CD14-positive monocyte (primary cell): ENCODE measurements at regions not wholly inside any gene's neighbourhood (a gene's known extent, or its start where the extent isn't known, plus 50 kb on each side); places are given as distances from the start of the nearest gene placed in this dataset.

Experiments used
- DNase-seq, 3 donors: peaks; one replicate each; pipeline ENCODE4 v3.0.0-alpha.2; 2011 to 2022
- H2AFZ ChIP-seq: 2 replicates; pipeline ENCODE4 v1.6.0; 2012; ENCODE audit warnings: mild to moderate bottlenecking, low read depth, low read length, inconsistent platforms; ENCODE audit not compliant: insufficient read depth, poor library complexity, severe bottlenecking
- H3K27ac ChIP-seq, 2 donors: 1 replicate in 1 of 2; 2 replicates in 1 of 2; pipeline ENCODE4 v1.5.1; 2012 to 2013; ENCODE audit warnings: low read length in 2 of 2, control low read depth in 1 of 2, inconsistent platforms in 1 of 2, low read depth in 1 of 2, mild to moderate bottlenecking in 1 of 2
- H3K27me3 ChIP-seq, 2 donors: one replicate each; pipeline versions ENCODE4 v1.6.0 to v1.6.1; 2011 to 2013; ENCODE audit warnings: low read length in 2 of 2; ENCODE audit not compliant: control insufficient read depth in 2 of 2, insufficient read depth in 2 of 2
- H3K36me3 ChIP-seq, 2 donors: replicated peaks in 1 of 2; 1 replicate in 1 of 2; 2 replicates in 1 of 2; pipeline versions ENCODE4 v1.5.1 to v1.6.1; 2012 to 2013; ENCODE audit warnings: low read length in 2 of 2, control low read depth in 1 of 2, inconsistent platforms in 1 of 2, mild to moderate bottlenecking in 1 of 2; ENCODE audit not compliant: insufficient read depth in 2 of 2, control insufficient read depth in 1 of 2
- H3K4me1 ChIP-seq, 2 donors: 1 replicate in 1 of 2; 2 replicates in 1 of 2; pipeline versions ENCODE4 v1.5.1 to v1.6.1; 2012 to 2013; ENCODE audit warnings: low read length in 2 of 2, control low read depth in 1 of 2, inconsistent platforms in 1 of 2, mild to moderate bottlenecking in 1 of 2, moderate library complexity in 1 of 2; ENCODE audit not compliant: insufficient read depth in 2 of 2, control insufficient read depth in 1 of 2
- H3K4me2 ChIP-seq: replicated peaks from 2 replicates; pipeline ENCODE3; 2012; ENCODE audit warnings: low read length, moderate library complexity, mild to moderate bottlenecking; ENCODE audit not compliant: poor library complexity, severe bottlenecking; ENCODE audit errors: extremely low read depth
- H3K4me3 ChIP-seq, 3 experiments: fragments of 200-600 bp in 1 of 3; sonication (generic) in 1 of 3; replicated peaks in 1 of 3; 1 replicate in 2 of 3; 2 replicates in 1 of 3; pipeline ENCODE4 v1.5.1; 2011 to 2013; ENCODE audit warnings: low read length in 3 of 3, mild to moderate bottlenecking in 3 of 3, control low read depth in 2 of 3, low read depth in 2 of 3, inconsistent platforms in 1 of 3, moderate library complexity in 1 of 3
- H3K79me2 ChIP-seq: 2 replicates; pipeline ENCODE4 v1.6.0; 2012; ENCODE audit warnings: mild to moderate bottlenecking, control low read depth, inconsistent platforms, low read length, moderate library complexity; ENCODE audit not compliant: insufficient read depth
- H3K9ac ChIP-seq: 2 replicates; pipeline ENCODE4 v1.6.0; 2017; ENCODE audit warnings: low read length, mild to moderate bottlenecking; ENCODE audit not compliant: insufficient read depth, poor library complexity, severe bottlenecking
- H3K9me3 ChIP-seq, 2 donors: replicated peaks in 1 of 2; 1 replicate in 1 of 2; 2 replicates in 1 of 2; pipeline versions ENCODE4 v1.5.1 to v1.6.1; 2012 to 2013; ENCODE audit warnings: low read length in 2 of 2, control low read depth in 1 of 2; ENCODE audit not compliant: control insufficient read depth in 1 of 2, insufficient read depth in 1 of 2
- H4K20me1 ChIP-seq: 2 replicates; pipeline ENCODE4 v1.6.0; 2012; ENCODE audit warnings: mild to moderate bottlenecking, low read length, control low read depth, moderate library complexity; ENCODE audit not compliant: insufficient read depth
- H3K27ac Mint-ChIP-seq, 7 donors: one replicate each; pipeline ENCODE4 v1.8.0; 2020; ENCODE audit warnings: mild to moderate bottlenecking in 7 of 7, mixed read lengths in 7 of 7, moderate library complexity in 6 of 7, inconsistent platforms in 2 of 7
- H3K27me3 Mint-ChIP-seq, 3 donors: one replicate each; pipeline ENCODE4 v1.8.0; 2021 to 2022; ENCODE audit warnings: low read depth in 3 of 3, mild to moderate bottlenecking in 3 of 3, mixed read lengths in 3 of 3, moderate library complexity in 3 of 3, inconsistent platforms in 1 of 3
- H3K36me3 Mint-ChIP-seq, 2 donors: one replicate each; pipeline ENCODE4 v1.8.0; 2020; ENCODE audit warnings: mixed read lengths in 2 of 2, inconsistent platforms in 1 of 2, mild to moderate bottlenecking in 1 of 2
- H3K4me1 Mint-ChIP-seq: one replicate; pipeline ENCODE4 v1.8.0; 2020; ENCODE audit warnings: mild to moderate bottlenecking, mixed read lengths
- H3K4me3 Mint-ChIP-seq, 2 donors: one replicate each; pipeline ENCODE4 v1.8.0; 2020; ENCODE audit warnings: mild to moderate bottlenecking in 2 of 2, mixed read lengths in 2 of 2, moderate library complexity in 1 of 2
- H3K9me3 Mint-ChIP-seq, 7 donors: one replicate each; pipeline ENCODE4 v1.8.0; 2020 to 2022; ENCODE audit warnings: mixed read lengths in 7 of 7, mild to moderate bottlenecking in 6 of 7, moderate library complexity in 6 of 7, inconsistent platforms in 2 of 7
- CTCF ChIP-seq: fragments of 200-600 bp; IDR thresholded peaks from one replicate; pipeline ENCODE4 v1.8.0; 2022; ENCODE audit warnings: antibody characterized with exemption, mild to moderate bottlenecking
- WGBS: methylation state at CpG from one replicate; pipeline ENCODE4 v1.1.5; 2013; ENCODE audit warnings: missing lambda C conversion rate; ENCODE audit not compliant: insufficient coverage; 5-methylcytosine and 5-hydroxymethylcytosine counted together
- intact Hi-C, 2 donors: fragments of 100-400 bp; cut with micrococcal nuclease; formaldehyde crosslinking; loops; one replicate each; pipeline versions ENCODE4 v1.15.0 to v1.15.1; 2023

- Histone ChIP-seq H3K9me3 (peaks cover 11 to 12% of the 10 kb centered on the region in 2 donors), H3K4me1 (no peaks in the 10 kb centered on the region), H3K4me3 (no peak overlapping the region), H3K27ac (no peak overlapping the region), H2AFZ (no peak overlapping the region), H3K27me3 (no peaks in the 10 kb centered on the region), H3K4me2 (no peak overlapping the region), H3K36me3 (no peaks in the 10 kb centered on the region), H3K79me2 (no peaks in the 10 kb centered on the region), H4K20me1 (no peaks in the 10 kb centered on the region), H3K9ac (no peak overlapping the region)
- TF ChIP-seq CTCF = no peak
- H3K4me1 Mint-ChIP-seq = no peaks in the 10 kb centered on the region
- no peak for DNase-seq
- WGBS = 90% methylated on average over 4 of the region's 5 CpGs
- intact Hi-C loops = no loop called here
- H3K27ac Mint-ChIP-seq = no peak overlapping the region
- H3K9me3 Mint-ChIP-seq = peaks cover 3 to 24% (median 11%) of the 10 kb centered on the region in 7 donors
- H3K36me3 Mint-ChIP-seq = no peaks in the 10 kb centered on the region
- peaks cover 0 to 1% (median 0%) of the 10 kb centered on the region in 3 donors for H3K27me3 Mint-ChIP-seq
- no peak overlapping the region for H3K4me3 Mint-ChIP-seq
Measured at GRCh38 chr6:117110737-117111136, 154.6 kb upstream of the VGLL2 start.

DNA sequence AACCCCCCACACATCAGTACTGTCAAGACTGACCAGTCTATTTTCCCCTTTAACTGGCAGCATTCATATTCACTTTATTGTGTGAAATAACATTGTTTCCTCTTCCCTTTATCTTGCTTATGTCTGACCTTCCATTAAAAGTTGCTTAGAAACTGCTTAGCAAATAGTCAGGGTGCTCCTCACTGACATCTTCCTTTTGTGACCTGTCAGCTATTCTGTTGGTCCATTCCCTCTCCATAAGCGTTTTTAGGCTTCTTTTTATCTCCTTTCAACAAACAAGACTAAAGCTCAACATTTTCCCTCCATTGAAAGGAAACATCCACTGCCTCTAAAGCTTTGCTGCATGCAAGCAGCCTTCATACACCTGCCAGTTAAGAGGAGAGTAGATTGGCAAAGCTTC, 147.7 kb upstream of the VGLL2 start:
- Histone ChIP-seq H4K20me1 (no peaks in the 10 kb centered on the region), H2AFZ (no peak overlapping the region), H3K36me3 (no peaks in the 10 kb centered on the region), H3K9me3 (no peaks in the 10 kb centered on the region), H3K4me1 (no peaks in the 10 kb centered on the region), H3K4me2 (no peak overlapping the region), H3K79me2 (no peaks in the 10 kb centered on the region), H3K27me3 (no peaks in the 10 kb centered on the region), H3K9ac (no peak overlapping the region), H3K27ac (no peak overlapping the region), H3K4me3 (no peak overlapping the region)
- TF ChIP-seq CTCF = no peak
- Mint-ChIP-seq H3K27ac (no peak overlapping the region), H3K9me3 (peaks cover 0 to 11% (median 3%) of the 10 kb centered on the region in 7 donors), H3K27me3 (no peaks in the 10 kb centered on the region), H3K36me3 (no peaks in the 10 kb centered on the region), H3K4me3 (no peak overlapping the region), H3K4me1 (no peaks in the 10 kb centered on the region)
- WGBS = no CpG with 5 or more reads among the region's 1 CpG
- no peak for DNase-seq
- intact Hi-C loops = no loop called here
